HepG2 (cell line): ENCODE measurements at regions not wholly inside any gene's neighbourhood (a gene's known extent, or its start where the extent isn't known, plus 50 kb on each side); places are given as distances from the start of the nearest gene placed in this dataset.

ENCODE experiments used
- IRX3 ChIP-seq: sonication (generic); formaldehyde crosslinking; IDR thresholded peaks from 2 replicates; pipeline ENCODE4 v1.8.1; 2023; ENCODE audit warnings: mild to moderate bottlenecking, low read depth, missing genetic modification reagents, borderline replicate concordance
- KDM1A ChIP-seq: IDR thresholded peaks from 2 replicates; pipeline ENCODE4 v1.6.1; 2016; ENCODE audit warnings: missing compliant biosample characterization
- SIN3A ChIP-seq: IDR thresholded peaks from 2 replicates; pipeline ENCODE4 v1.6.1; 2011; ENCODE audit warnings: low read depth, mild to moderate bottlenecking, control low read depth, low read length, borderline replicate concordance
- ZSCAN29 ChIP-seq: sonication (generic); formaldehyde crosslinking; conservative IDR thresholded peaks from 2 replicates; pipeline ENCODE4 v1.4.0; 2020; ENCODE audit warnings: mild to moderate bottlenecking, missing genetic modification reagents

- TF ChIP-seq KDM1A (CRISPR knock-in tag): no peak
- TF ChIP-seq ZSCAN29 (CRISPR knock-in tag): no peak
- TF ChIP-seq SIN3A: no peak
- TF ChIP-seq IRX3 (CRISPR knock-in tag): no peak
Observed at GRCh38 chr10:78137147-78137546, 103.5 kb downstream of the RPS24 start.
